GM18907 (cell line): ENCODE measurements at regions not wholly inside any gene's neighbourhood (a gene's known extent, or its start where the extent isn't known, plus 50 kb on each side); places are given as distances from the start of the nearest gene placed in this dataset.

ENCODE experiments used
- ATAC-seq: cut with Tn5 transposase; IDR thresholded peaks from one replicate; pipeline ENCODE4 v1.9.1; 2021; ENCODE audit warnings: mild to moderate bottlenecking, moderate library complexity; ENCODE audit not compliant: unreplicated experiment

GRCh38 chr2:37541516-37541915, 129.9 kb downstream of the CDC42EP3 start:
- ATAC-seq, result no peak

- no peak for ATAC-seq
These were observed 127.4 kb downstream of the CDC42EP3 start for GRCh38 chr2:37543999-37544557.

- peak; percentile 5 for ATAC-seq
These were observed 126.8 kb downstream of the CDC42EP3 start for GRCh38 chr2:37544591-37545031.

- no peak for ATAC-seq
These were observed 121.8 kb downstream of the CDC42EP3 start for GRCh38 chr2:37549598-37549997.

- no peak for ATAC-seq
These were observed 121.3 kb downstream of the CDC42EP3 start for GRCh38 chr2:37550190-37550589.

GRCh38 chr2:37551783-37552182, 119.7 kb downstream of the CDC42EP3 start:
- ATAC-seq, result no peak

- ATAC-seq, result no peak
These were observed 119.1 kb downstream of the CDC42EP3 start for GRCh38 chr2:37552339-37552738.

- ATAC-seq, result no peak
These were observed 117.9 kb downstream of the CDC42EP3 start for GRCh38 chr2:37553411-37554154.

GRCh38 chr2:37554155-37554510, 117.3 kb downstream of the CDC42EP3 start:
- ATAC-seq, result no peak

- no peak for ATAC-seq
These were observed 116.8 kb downstream of the CDC42EP3 start for GRCh38 chr2:37554687-37555086.

- peak; percentile 60 for ATAC-seq
These were observed 116.0 kb downstream of the CDC42EP3 start for GRCh38 chr2:37555457-37555856.

GRCh38 chr2:37556256-37556655, 115.2 kb downstream of the CDC42EP3 start:
- ATAC-seq, result no peak

- ATAC-seq, result peak; percentile 72
These were observed 112.8 kb downstream of the CDC42EP3 start for GRCh38 chr2:37558623-37559022.

- no peak for ATAC-seq
These were observed 111.1 kb downstream of the CDC42EP3 start for GRCh38 chr2:37560241-37560848.

- no peak for ATAC-seq
These were observed 110.4 kb downstream of the CDC42EP3 start for GRCh38 chr2:37560863-37561614.

GRCh38 chr2:37561615-37562569, 109.5 kb downstream of the CDC42EP3 start:
- peak; percentile 82 for ATAC-seq

- ATAC-seq, result no peak
These were observed 107.9 kb downstream of the CDC42EP3 start for GRCh38 chr2:37563375-37564015.

GRCh38 chr2:37564356-37564755, 107.1 kb downstream of the CDC42EP3 start:
- ATAC-seq, result no peak

- ATAC-seq, result no peak
These were observed 104.9 kb downstream of the CDC42EP3 start for GRCh38 chr2:37566517-37566981.

GRCh38 chr2:37568565-37568964, 102.9 kb downstream of the CDC42EP3 start:
- ATAC-seq, result no peak
